Testis (tissue), 2 donors: ENCODE measurements at regions not wholly inside any gene's neighbourhood (a gene's known extent, or its start where the extent isn't known, plus 50 kb on each side); places are given as distances from the start of the nearest gene placed in this dataset.

Experiments used
- POLR2A ChIP-seq: fragments of 450-650 bp; IDR thresholded peaks from one replicate; pipeline ENCODE4 v1.6.1; 2017; ENCODE audit warnings: antibody characterized with exemption, mild to moderate bottlenecking, moderate library complexity
- TF ChIP-seq, protein P1 (sequence below), 3 experiments: fragments of 450-650 bp in 2 of 3; fragments of 200-600 bp in 1 of 3; sonication (generic) in 1 of 3; IDR thresholded peaks; one replicate each; pipeline ENCODE4 v1.5.1; 2016 to 2019; ENCODE audit warnings: antibody characterized with exemption in 3 of 3, mild to moderate bottlenecking in 2 of 3, moderate library complexity in 1 of 3

GRCh38 chr1:96370757-96371156 is 350.8 kb upstream of the PTBP2 start:
- TF ChIP-seq, protein P1, sequence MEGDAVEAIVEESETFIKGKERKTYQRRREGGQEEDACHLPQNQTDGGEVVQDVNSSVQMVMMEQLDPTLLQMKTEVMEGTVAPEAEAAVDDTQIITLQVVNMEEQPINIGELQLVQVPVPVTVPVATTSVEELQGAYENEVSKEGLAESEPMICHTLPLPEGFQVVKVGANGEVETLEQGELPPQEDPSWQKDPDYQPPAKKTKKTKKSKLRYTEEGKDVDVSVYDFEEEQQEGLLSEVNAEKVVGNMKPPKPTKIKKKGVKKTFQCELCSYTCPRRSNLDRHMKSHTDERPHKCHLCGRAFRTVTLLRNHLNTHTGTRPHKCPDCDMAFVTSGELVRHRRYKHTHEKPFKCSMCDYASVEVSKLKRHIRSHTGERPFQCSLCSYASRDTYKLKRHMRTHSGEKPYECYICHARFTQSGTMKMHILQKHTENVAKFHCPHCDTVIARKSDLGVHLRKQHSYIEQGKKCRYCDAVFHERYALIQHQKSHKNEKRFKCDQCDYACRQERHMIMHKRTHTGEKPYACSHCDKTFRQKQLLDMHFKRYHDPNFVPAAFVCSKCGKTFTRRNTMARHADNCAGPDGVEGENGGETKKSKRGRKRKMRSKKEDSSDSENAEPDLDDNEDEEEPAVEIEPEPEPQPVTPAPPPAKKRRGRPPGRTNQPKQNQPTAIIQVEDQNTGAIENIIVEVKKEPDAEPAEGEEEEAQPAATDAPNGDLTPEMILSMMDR (IDR thresholded peaks at IDR 0.05): no peak
- no peak for TF ChIP-seq POLR2A
